Mesendoderm (in vitro differentiated cells): ENCODE measurements at regions not wholly inside any gene's neighbourhood (a gene's known extent, or its start where the extent isn't known, plus 50 kb on each side); places are given as distances from the start of the nearest gene placed in this dataset.

ENCODE experiments used
- DNase-seq: peaks from one replicate; pipeline ENCODE4 v3.0.0; 2013
- H2AK5ac ChIP-seq: 2 replicates; pipeline ENCODE4 v1.6.1; 2013; ENCODE audit warnings: low read length, inconsistent platforms
- H2BK120ac ChIP-seq: 2 replicates; pipeline ENCODE4 v1.6.1; 2013; ENCODE audit warnings: low read depth, mild to moderate bottlenecking, low read length, moderate library complexity, mixed read lengths
- H2BK15ac ChIP-seq: replicated peaks from 2 replicates; pipeline ENCODE4 v1.6.1; 2013; ENCODE audit warnings: low read depth, mild to moderate bottlenecking, moderate library complexity
- H2BK5ac ChIP-seq: 2 replicates; pipeline ENCODE4 v1.6.1; 2013; ENCODE audit warnings: low read length, inconsistent platforms
- H3K18ac ChIP-seq: 2 replicates; pipeline ENCODE4 v1.6.1; 2013; ENCODE audit warnings: mild to moderate bottlenecking, low read length, mixed read lengths
- H3K23ac ChIP-seq: one replicate; pipeline ENCODE4 v1.6.1; 2013; ENCODE audit warnings: low read length
- H3K27ac ChIP-seq: 2 replicates; pipeline ENCODE4 v1.5.1; 2013; ENCODE audit warnings: low read depth, mild to moderate bottlenecking, inconsistent platforms, low read length, moderate library complexity
- H3K27me3 ChIP-seq: 2 replicates; pipeline ENCODE4 v1.6.1; 2013; ENCODE audit warnings: low read length, control low read depth, mild to moderate bottlenecking, inconsistent platforms; ENCODE audit not compliant: insufficient read depth, poor library complexity
- H3K36me3 ChIP-seq: 2 replicates; pipeline ENCODE4 v1.6.1; 2013; ENCODE audit warnings: low read length, inconsistent platforms; ENCODE audit not compliant: control insufficient read depth, insufficient read depth
- H3K4ac ChIP-seq: one replicate; pipeline ENCODE4 v1.6.1; 2013; ENCODE audit warnings: low read depth, mild to moderate bottlenecking, low read length, moderate library complexity
- H3K4me1 ChIP-seq: 2 replicates; pipeline ENCODE4 v1.6.1; 2013; ENCODE audit warnings: low read depth, low read length, inconsistent platforms; ENCODE audit not compliant: control insufficient read depth
- H3K4me2 ChIP-seq: 2 replicates; pipeline ENCODE4 v1.6.1; 2013; ENCODE audit warnings: low read length
- H3K4me3 ChIP-seq: 2 replicates; pipeline ENCODE4 v1.5.1; 2013; ENCODE audit warnings: mild to moderate bottlenecking, low read length
- H3K56ac ChIP-seq: one replicate; pipeline ENCODE4 v1.6.1; 2013; ENCODE audit warnings: low read length
- H3K79me1 ChIP-seq: 2 replicates; pipeline ENCODE4 v1.6.1; 2013; ENCODE audit warnings: low read length, inconsistent platforms
- H3K79me2 ChIP-seq: 2 replicates; pipeline ENCODE4 v1.6.1; 2013; ENCODE audit warnings: mild to moderate bottlenecking, low read length; ENCODE audit not compliant: control insufficient read depth, insufficient read depth
- H3K9ac ChIP-seq: 2 replicates; pipeline ENCODE4 v1.6.1; 2013; ENCODE audit warnings: low read length, inconsistent platforms
- H4K5ac ChIP-seq: one replicate; pipeline ENCODE4 v1.6.1; 2013; ENCODE audit warnings: low read length
- H4K8ac ChIP-seq: one replicate; pipeline ENCODE4 v1.6.1; 2013; ENCODE audit warnings: low read depth, mild to moderate bottlenecking, control low read depth, low read length, moderate library complexity
- WGBS: extraction: QIAGEN DNeasy Blood & Tissue Kit; methylation state at CpG from one replicate; pipeline ENCODE4 v1.1.7; 2013; ENCODE audit warnings: low lambda C conversion rate, missing lambda C conversion rate; ENCODE audit not compliant: insufficient coverage; ENCODE audit errors: extremely low coverage; 5-methylcytosine and 5-hydroxymethylcytosine counted together

- Histone ChIP-seq H3K36me3 (no peaks in the 10 kb centered on the region), H4K5ac (no peak overlapping the region), H3K4me1 (no peaks in the 10 kb centered on the region), H2BK120ac (no peak overlapping the region), H2BK15ac (no peak overlapping the region), H3K79me1 (no peaks in the 10 kb centered on the region), H3K18ac (no peak overlapping the region), H3K79me2 (no peaks in the 10 kb centered on the region), H3K4ac (no peak overlapping the region), H2BK5ac (no peak overlapping the region), H3K4me3 (no peak overlapping the region), H2AK5ac (no peak overlapping the region), H3K56ac (no peak overlapping the region), H3K9ac (no peak overlapping the region), H3K27me3 (no peaks in the 10 kb centered on the region), H3K23ac (no peak overlapping the region), H3K27ac (no peak overlapping the region), H3K4me2 (no peak overlapping the region), H4K8ac (no peak overlapping the region)
- WGBS, result no CpG with 5 or more reads among the region's 3 CpGs
- no peak for DNase-seq
Observed at GRCh38 chr9:94033383-94033782, 50.9 kb upstream of the PTPDC1 start.

- Histone ChIP-seq H3K79me1 (no peaks in the 10 kb centered on the region), H4K8ac (no peak overlapping the region), H4K5ac (no peak overlapping the region), H2BK120ac (no peak overlapping the region), H3K4me1 (no peaks in the 10 kb centered on the region), H3K23ac (peak overlapping the region; percentile 30), H3K18ac (no peak overlapping the region), H3K4ac (no peak overlapping the region), H3K4me3 (no peak overlapping the region), H3K56ac (no peak overlapping the region), H3K27me3 (no peaks in the 10 kb centered on the region), H3K27ac (no peak overlapping the region), H2AK5ac (no peak overlapping the region), H3K9ac (no peak overlapping the region), H2BK15ac (no peak overlapping the region), H3K4me2 (no peak overlapping the region), H3K36me3 (no peaks in the 10 kb centered on the region), H3K79me2 (no peaks in the 10 kb centered on the region), H2BK5ac (no peak overlapping the region)
- WGBS, result no CpG with 5 or more reads among the region's 3 CpGs
- no peak for DNase-seq
Observed at GRCh38 chr9:94031946-94032345, 52.3 kb upstream of the PTPDC1 start.

GRCh38 chr9:94031380-94031779 is 52.9 kb upstream of the PTPDC1 start:
- DNase-seq, result no peak

GRCh38 chr9:94030318-94031179 is 53.7 kb upstream of the PTPDC1 start:
- Histone ChIP-seq H3K4me1 (no peaks in the 10 kb centered on the region), H3K79me1 (no peaks in the 10 kb centered on the region), H4K5ac (no peak overlapping the region), H3K4me3 (peak overlapping the region; percentile 65), H3K18ac (peak overlapping the region; percentile 20), H4K8ac (no peak overlapping the region), H2BK15ac (no peak overlapping the region), H3K79me2 (no peaks in the 10 kb centered on the region), H3K4me2 (peak overlapping the region; percentile 94), H3K27ac (no peak overlapping the region), H2BK120ac (no peak overlapping the region), H3K9ac (peak overlapping the region; percentile 93), H2AK5ac (no peak overlapping the region), H3K36me3 (no peaks in the 10 kb centered on the region), H3K4ac (peak overlapping the region; percentile 17), H3K56ac (peak overlapping the region; percentile 97), H3K27me3 (no peaks in the 10 kb centered on the region), H2BK5ac (no peak overlapping the region), H3K23ac (peak overlapping the region; percentile 94)
- no CpG with 5 or more reads among the region's 97 CpGs for WGBS
- DNase-seq, result peak; percentile 91

More at GRCh38 chr9:94031380-94031779, 52.9 kb upstream of the PTPDC1 start:
- peak overlapping the region; percentile 65 for H3K4me3 ChIP-seq
- H3K56ac ChIP-seq, result peak overlapping the region; percentile 97
- WGBS, result no CpG with 5 or more reads among the region's 8 CpGs
- H4K5ac ChIP-seq, result no peak overlapping the region
- no peaks in the 10 kb centered on the region for H3K36me3 ChIP-seq
- H3K79me1 ChIP-seq, result no peaks in the 10 kb centered on the region
- no peak overlapping the region for H3K18ac ChIP-seq
- H3K4ac ChIP-seq, result no peak overlapping the region
- H3K79me2 ChIP-seq, result no peaks in the 10 kb centered on the region
- no peak overlapping the region for H3K23ac ChIP-seq
- H3K9ac ChIP-seq, result peak overlapping the region; percentile 88
- H2BK5ac ChIP-seq, result no peak overlapping the region
- no peaks in the 10 kb centered on the region for H3K27me3 ChIP-seq
- H3K27ac ChIP-seq, result no peak overlapping the region
- no peak overlapping the region for H2AK5ac ChIP-seq
- no peak overlapping the region for H4K8ac ChIP-seq
- H3K4me1 ChIP-seq, result no peaks in the 10 kb centered on the region
- no peak overlapping the region for H2BK120ac ChIP-seq
- peak overlapping the region; percentile 85 for H3K4me2 ChIP-seq
- H2BK15ac ChIP-seq, result no peak overlapping the region

GRCh38 chr9:94029932-94030317 is 54.3 kb upstream of the PTPDC1 start:
- no peak overlapping the region for H3K27ac ChIP-seq
- no CpG with 5 or more reads among the region's 6 CpGs for WGBS
- DNase-seq, result no peak

GRCh38 chr9:94026816-94027215 is 57.4 kb upstream of the PTPDC1 start:
- Histone ChIP-seq H3K36me3 (no peaks in the 10 kb centered on the region), H3K4ac (no peak overlapping the region), H3K79me2 (no peaks in the 10 kb centered on the region), H3K23ac (no peak overlapping the region), H3K18ac (no peak overlapping the region), H4K5ac (no peak overlapping the region), H4K8ac (no peak overlapping the region), H2AK5ac (no peak overlapping the region), H3K4me3 (no peak overlapping the region), H3K4me2 (no peak overlapping the region), H3K4me1 (no peaks in the 10 kb centered on the region), H2BK15ac (no peak overlapping the region), H3K9ac (no peak overlapping the region), H3K56ac (no peak overlapping the region), H2BK120ac (no peak overlapping the region), H3K27ac (no peak overlapping the region), H3K79me1 (no peaks in the 10 kb centered on the region), H2BK5ac (no peak overlapping the region), H3K27me3 (no peaks in the 10 kb centered on the region)
- DNase-seq, result no peak

More at GRCh38 chr9:94029932-94030317, 54.3 kb upstream of the PTPDC1 start:
- Histone ChIP-seq H3K18ac (peak overlapping the region; percentile 5), H3K27me3 (no peaks in the 10 kb centered on the region), H4K5ac (no peak overlapping the region), H3K79me2 (no peaks in the 10 kb centered on the region), H3K4ac (peak overlapping the region; percentile 17), H3K4me2 (peak overlapping the region; percentile 94), H3K23ac (no peak overlapping the region), H2AK5ac (no peak overlapping the region), H4K8ac (no peak overlapping the region), H3K4me3 (peak overlapping the region; percentile 63), H3K79me1 (no peaks in the 10 kb centered on the region), H2BK120ac (no peak overlapping the region), H3K56ac (peak overlapping the region; percentile 94), H2BK15ac (no peak overlapping the region), H2BK5ac (no peak overlapping the region), H3K36me3 (no peaks in the 10 kb centered on the region), H3K4me1 (no peaks in the 10 kb centered on the region), H3K9ac (peak overlapping the region; percentile 93)
